A673 (cell line): ENCODE measurements at regions not wholly inside any gene's neighbourhood (a gene's known extent, or its start where the extent isn't known, plus 50 kb on each side); places are given as distances from the start of the nearest gene placed in this dataset.

Experiments used
- BruUV-seq: library from RNA; stranded (reverse); fragments of 400-500 nt; replicated peaks from 2 replicates; lab custom pipeline; 2021; lab: Mats Ljungman, UMichigan
- CTCF ChIA-PET: fragments of 300-600 bp; sonication (Branson Sonifier 250); formaldehyde crosslinking; loops from one replicate; lab custom pipeline; 2022; ENCODE audit warnings: antibody characterized with exemption; lab: Charles Lee
- POLR2A ChIA-PET: fragments of 300-600 bp; sonication (Branson Sonifier 250); formaldehyde crosslinking; loops from one replicate; lab custom pipeline; 2022; ENCODE audit warnings: antibody characterized with exemption; ENCODE audit not compliant: low non-redundant PET; lab: Charles Lee
- DNase-seq: peaks from one replicate; pipeline ENCODE4 v3.0.0-alpha.2; 2015; ENCODE audit warnings: low spot score
- H3K27ac ChIP-seq: fragments of 200-600 bp; sonication (generic); 2 replicates; pipeline ENCODE4 v1.5.1; 2016; ENCODE audit warnings: mixed run types, low read depth, mild to moderate bottlenecking, mixed read lengths, antibody characterized with exemption, low read length; ENCODE audit not compliant: poor library complexity, severe bottlenecking
- H3K27me3 ChIP-seq: fragments of 200-600 bp; sonication (generic); replicated peaks from 2 replicates; pipeline ENCODE4 v1.6.1; 2017; ENCODE audit warnings: mixed run types, low read depth, mild to moderate bottlenecking, mixed read lengths, antibody characterized with exemption, low read length; ENCODE audit not compliant: insufficient read depth, poor library complexity
- H3K36me3 ChIP-seq: fragments of 200-600 bp; sonication (generic); 2 replicates; pipeline ENCODE4 v1.6.1; 2016; ENCODE audit warnings: mixed run types, mild to moderate bottlenecking, mixed read lengths, antibody characterized with exemption, low read length; ENCODE audit not compliant: insufficient read depth, poor library complexity, severe bottlenecking
- H3K4me1 ChIP-seq: fragments of 200-600 bp; sonication (generic); 2 replicates; pipeline ENCODE4 v1.6.1; 2017; ENCODE audit warnings: mixed run types, mild to moderate bottlenecking, mixed read lengths, antibody characterized with exemption, low read length; ENCODE audit not compliant: insufficient read depth, poor library complexity, severe bottlenecking
- H3K4me3 ChIP-seq: fragments of 200-600 bp; sonication (generic); 2 replicates; pipeline ENCODE4 v1.5.1; 2016; ENCODE audit warnings: low read depth, mixed run types, mild to moderate bottlenecking, mixed read lengths, low read length; ENCODE audit not compliant: poor library complexity, severe bottlenecking
- H3K9me3 ChIP-seq: fragments of 200-600 bp; sonication (generic); 2 replicates; pipeline ENCODE4 v1.6.1; 2016; ENCODE audit warnings: mixed run types, low read depth, mild to moderate bottlenecking, mixed read lengths, antibody characterized with exemption, low read length; ENCODE audit not compliant: poor library complexity, severe bottlenecking
- EZH2 ChIP-seq: fragments of 200-600 bp; sonication (generic); IDR thresholded peaks from 2 replicates; pipeline ENCODE4 v1.6.1; 2017; ENCODE audit warnings: borderline replicate concordance, low read depth, mild to moderate bottlenecking, mixed read lengths, antibody characterized with exemption, low read length; ENCODE audit not compliant: poor library complexity, severe bottlenecking
- intact Hi-C: fragments of 100-400 bp; cut with micrococcal nuclease; formaldehyde crosslinking; loops from one replicate; pipeline ENCODE4 v1.10.0; 2022; ENCODE audit not compliant: unreplicated experiment
- TF ChIP-seq, protein P1 (sequence below): fragments of 300-800, 200-600 bp; sonication (generic); conservative IDR thresholded peaks from 2 replicates; pipeline ENCODE4 v1.5.1; 2017; ENCODE audit warnings: low read depth, mild to moderate bottlenecking, antibody characterized with exemption, low read length, moderate library complexity, mixed read lengths

- no peak overlapping the region for H3K27ac ChIP-seq
- CTCF ChIA-PET = no interaction called here
Measured at GRCh38 chr12:77488041-77488620, 342.6 kb upstream of the NAV3 start.

DNA sequence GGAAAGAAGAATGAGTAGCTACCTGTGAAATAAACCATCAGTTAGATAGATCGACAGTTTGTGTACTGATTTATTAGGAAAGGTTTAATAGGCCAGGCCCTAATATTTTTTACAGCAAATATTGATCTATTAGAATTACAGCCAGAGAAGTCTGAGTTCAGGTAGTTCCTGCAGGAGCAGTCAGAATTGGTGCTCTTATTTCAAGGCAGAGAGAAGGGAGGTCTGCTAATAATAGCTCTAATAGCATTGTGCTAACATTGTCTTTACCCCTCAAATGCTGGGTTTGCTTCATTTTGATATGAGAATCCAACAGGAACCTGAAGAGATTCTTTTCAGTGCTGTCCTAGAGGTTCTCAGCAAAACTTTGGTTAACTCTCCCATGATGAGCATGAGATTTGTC, 343.8 kb upstream of the NAV3 start:
- H3K27me3 ChIP-seq = no peaks in the 10 kb centered on the region
- ChIA-PET CTCF (no interaction called here), POLR2A (no interaction called here)
- intact Hi-C loops = no loop called here
- H3K36me3 ChIP-seq = no peaks in the 10 kb centered on the region
- BruUV-seq = no TSS peak
- no peaks in the 10 kb centered on the region for H3K4me1 ChIP-seq
- TF ChIP-seq, protein P1, sequence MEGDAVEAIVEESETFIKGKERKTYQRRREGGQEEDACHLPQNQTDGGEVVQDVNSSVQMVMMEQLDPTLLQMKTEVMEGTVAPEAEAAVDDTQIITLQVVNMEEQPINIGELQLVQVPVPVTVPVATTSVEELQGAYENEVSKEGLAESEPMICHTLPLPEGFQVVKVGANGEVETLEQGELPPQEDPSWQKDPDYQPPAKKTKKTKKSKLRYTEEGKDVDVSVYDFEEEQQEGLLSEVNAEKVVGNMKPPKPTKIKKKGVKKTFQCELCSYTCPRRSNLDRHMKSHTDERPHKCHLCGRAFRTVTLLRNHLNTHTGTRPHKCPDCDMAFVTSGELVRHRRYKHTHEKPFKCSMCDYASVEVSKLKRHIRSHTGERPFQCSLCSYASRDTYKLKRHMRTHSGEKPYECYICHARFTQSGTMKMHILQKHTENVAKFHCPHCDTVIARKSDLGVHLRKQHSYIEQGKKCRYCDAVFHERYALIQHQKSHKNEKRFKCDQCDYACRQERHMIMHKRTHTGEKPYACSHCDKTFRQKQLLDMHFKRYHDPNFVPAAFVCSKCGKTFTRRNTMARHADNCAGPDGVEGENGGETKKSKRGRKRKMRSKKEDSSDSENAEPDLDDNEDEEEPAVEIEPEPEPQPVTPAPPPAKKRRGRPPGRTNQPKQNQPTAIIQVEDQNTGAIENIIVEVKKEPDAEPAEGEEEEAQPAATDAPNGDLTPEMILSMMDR = no peak
- no peak for TF ChIP-seq EZH2
- H3K9me3 ChIP-seq = no peaks in the 10 kb centered on the region
- H3K4me3 ChIP-seq = no peak overlapping the region
- no peak overlapping the region for H3K27ac ChIP-seq
- no peak for DNase-seq

More at GRCh38 chr12:77488041-77488620, 342.6 kb upstream of the NAV3 start:
- no peak for DNase-seq
- no peaks in the 10 kb centered on the region for H3K36me3 ChIP-seq
- H3K4me1 ChIP-seq = no peaks in the 10 kb centered on the region
- H3K27me3 ChIP-seq = no peaks in the 10 kb centered on the region
- POLR2A ChIA-PET = no interaction called here
- intact Hi-C loops = no loop called here
- H3K9me3 ChIP-seq = no peaks in the 10 kb centered on the region
- no peak overlapping the region for H3K4me3 ChIP-seq
- no TSS peak for BruUV-seq
- no peak for TF ChIP-seq EZH2
- TF ChIP-seq, protein P1 = no peak

GRCh38 chr12:77485961-77486854, 344.5 kb upstream of the NAV3 start:
- H3K9me3 ChIP-seq = no peaks in the 10 kb centered on the region
- H3K4me3 ChIP-seq = no peak overlapping the region
- DNase-seq = no peak
- ChIA-PET POLR2A (no interaction called here), CTCF (no interaction called here)
- H3K27ac ChIP-seq = no peak overlapping the region
- intact Hi-C loops = no loop called here
- H3K27me3 ChIP-seq = no peaks in the 10 kb centered on the region
- no TSS peak for BruUV-seq
- TF ChIP-seq, protein P1 = no peak
- TF ChIP-seq EZH2 = no peak
- H3K36me3 ChIP-seq = no peaks in the 10 kb centered on the region
- H3K4me1 ChIP-seq = no peaks in the 10 kb centered on the region
